ENCODE measurements at regions not wholly inside any gene's neighbourhood (a gene's known extent, or its start where the extent isn't known, plus 50 kb on each side); places are given as distances from the start of the nearest gene placed in this dataset.

- H3K27ac ChIP-seq (ENCODE audit: low read depth, low read length) = no peak overlapping the region
- H3K4me1 ChIP-seq (ENCODE audit: control insufficient read depth, insufficient read depth, low read length) = peaks cover 3% of the 10 kb centered on the region; the same call in 1 of the 2 replicates
- peaks cover 13% of the 10 kb centered on the region for H3K9me3 ChIP-seq (ENCODE audit: control insufficient read depth, insufficient read depth, low read depth, low read length)
- no peaks in the 10 kb centered on the region for H3K27me3 ChIP-seq (ENCODE audit: control insufficient read depth, insufficient read depth, low read length)
- H3K36me3 ChIP-seq (ENCODE audit: control insufficient read depth, insufficient read depth, low read length) = no peaks in the 10 kb centered on the region
- no peak overlapping the region for H3K4me3 ChIP-seq (ENCODE audit: low read depth, low read length)
- H3K9ac ChIP-seq (ENCODE audit: low read length) = no peak overlapping the region
Observed at GRCh38 chr21:38938343-38938742, 132.6 kb downstream of the ETS2 start.

- H3K9me3 ChIP-seq (ENCODE audit: control insufficient read depth, insufficient read depth, low read depth, low read length) = peaks cover 13% of the 10 kb centered on the region
- H3K4me1 ChIP-seq (ENCODE audit: control insufficient read depth, insufficient read depth, low read length) = peaks cover 3% of the 10 kb centered on the region; the same call in 1 of the 2 replicates
- no peak overlapping the region for H3K4me3 ChIP-seq (ENCODE audit: low read depth, low read length)
- H3K27ac ChIP-seq (ENCODE audit: low read depth, low read length) = no peak overlapping the region
- H3K36me3 ChIP-seq (ENCODE audit: control insufficient read depth, insufficient read depth, low read length) = no peaks in the 10 kb centered on the region
- no peaks in the 10 kb centered on the region for H3K27me3 ChIP-seq (ENCODE audit: control insufficient read depth, insufficient read depth, low read length)
- no peak overlapping the region for H3K9ac ChIP-seq (ENCODE audit: low read length)
Observed at GRCh38 chr21:38937844-38938243, 132.1 kb downstream of the ETS2 start.

- Histone ChIP-seq H3K27ac (ENCODE audit: low read depth, low read length) (no peak overlapping the region), H3K9ac (ENCODE audit: low read length) (no peak overlapping the region), H3K4me3 (ENCODE audit: low read depth, low read length) (no peak overlapping the region), H3K27me3 (ENCODE audit: control insufficient read depth, insufficient read depth, low read length) (no peaks in the 10 kb centered on the region), H3K36me3 (ENCODE audit: control insufficient read depth, insufficient read depth, low read length) (no peaks in the 10 kb centered on the region), H3K4me1 (ENCODE audit: control insufficient read depth, insufficient read depth, low read length) (peaks cover 3% of the 10 kb centered on the region; the same call in 1 of the 2 replicates), H3K9me3 (ENCODE audit: control insufficient read depth, insufficient read depth, low read depth, low read length) (peaks cover 10% of the 10 kb centered on the region)
Observed at GRCh38 chr21:38937286-38937790, 131.6 kb downstream of the ETS2 start.

GRCh38 chr21:38936240-38936639, 130.5 kb downstream of the ETS2 start:
- H3K9ac ChIP-seq (ENCODE audit: low read length) = no peak overlapping the region
- peaks cover 3% of the 10 kb centered on the region; the same call in 1 of the 2 replicates for H3K4me1 ChIP-seq (ENCODE audit: control insufficient read depth, insufficient read depth, low read length)
- H3K36me3 ChIP-seq (ENCODE audit: control insufficient read depth, insufficient read depth, low read length) = no peaks in the 10 kb centered on the region
- no peak overlapping the region for H3K4me3 ChIP-seq (ENCODE audit: low read depth, low read length)
- no peaks in the 10 kb centered on the region for H3K27me3 ChIP-seq (ENCODE audit: control insufficient read depth, insufficient read depth, low read length)
- H3K9me3 ChIP-seq (ENCODE audit: control insufficient read depth, insufficient read depth, low read depth, low read length) = peaks cover 2% of the 10 kb centered on the region; the same call in 1 of the 2 replicates
- no peak overlapping the region for H3K27ac ChIP-seq (ENCODE audit: low read depth, low read length)

- Histone ChIP-seq H3K36me3 (ENCODE audit: control insufficient read depth, insufficient read depth, low read length) (no peaks in the 10 kb centered on the region), H3K9me3 (ENCODE audit: control insufficient read depth, insufficient read depth, low read depth, low read length) (peaks cover 17% of the 10 kb centered on the region), H3K27ac (ENCODE audit: low read depth, low read length) (no peak overlapping the region), H3K27me3 (ENCODE audit: control insufficient read depth, insufficient read depth, low read length) (no peaks in the 10 kb centered on the region), H3K9ac (ENCODE audit: low read length) (no peak overlapping the region), H3K4me1 (ENCODE audit: control insufficient read depth, insufficient read depth, low read length) (peaks cover 3% of the 10 kb centered on the region; the same call in 1 of the 2 replicates), H3K4me3 (ENCODE audit: low read depth, low read length) (no peak overlapping the region)
Observed at GRCh38 chr21:38933731-38934130, 128.0 kb downstream of the ETS2 start.

- H3K4me1 ChIP-seq (ENCODE audit: control insufficient read depth, insufficient read depth, low read length) = no peaks in the 10 kb centered on the region
- peaks cover 17% of the 10 kb centered on the region for H3K9me3 ChIP-seq (ENCODE audit: control insufficient read depth, insufficient read depth, low read depth, low read length)
- no peak overlapping the region for H3K9ac ChIP-seq (ENCODE audit: low read length)
- no peaks in the 10 kb centered on the region for H3K36me3 ChIP-seq (ENCODE audit: control insufficient read depth, insufficient read depth, low read length)
- H3K4me3 ChIP-seq (ENCODE audit: low read depth, low read length) = no peak overlapping the region
- no peaks in the 10 kb centered on the region for H3K27me3 ChIP-seq (ENCODE audit: control insufficient read depth, insufficient read depth, low read length)
- H3K27ac ChIP-seq (ENCODE audit: low read depth, low read length) = no peak overlapping the region
Observed at GRCh38 chr21:38931291-38931690, 125.6 kb downstream of the ETS2 start.

- Histone ChIP-seq H3K27ac (ENCODE audit: low read depth, low read length) (no peak overlapping the region), H3K36me3 (ENCODE audit: control insufficient read depth, insufficient read depth, low read length) (no peaks in the 10 kb centered on the region), H3K9me3 (ENCODE audit: control insufficient read depth, insufficient read depth, low read depth, low read length) (peaks cover 17% of the 10 kb centered on the region), H3K4me3 (ENCODE audit: low read depth, low read length) (no peak overlapping the region), H3K4me1 (ENCODE audit: control insufficient read depth, insufficient read depth, low read length) (no peaks in the 10 kb centered on the region), H3K9ac (ENCODE audit: low read length) (no peak overlapping the region), H3K27me3 (ENCODE audit: control insufficient read depth, insufficient read depth, low read length) (no peaks in the 10 kb centered on the region)
Observed at GRCh38 chr21:38930853-38931252, 125.1 kb downstream of the ETS2 start.

- H3K4me1 ChIP-seq (ENCODE audit: control insufficient read depth, insufficient read depth, low read length) = no peaks in the 10 kb centered on the region
- H3K27ac ChIP-seq (ENCODE audit: low read depth, low read length) = no peak overlapping the region
- H3K9me3 ChIP-seq (ENCODE audit: control insufficient read depth, insufficient read depth, low read depth, low read length) = peaks cover 17% of the 10 kb centered on the region
- no peaks in the 10 kb centered on the region for H3K36me3 ChIP-seq (ENCODE audit: control insufficient read depth, insufficient read depth, low read length)
- no peak overlapping the region for H3K9ac ChIP-seq (ENCODE audit: low read length)
- no peaks in the 10 kb centered on the region for H3K27me3 ChIP-seq (ENCODE audit: control insufficient read depth, insufficient read depth, low read length)
- H3K4me3 ChIP-seq (ENCODE audit: low read depth, low read length) = no peak overlapping the region
Observed at GRCh38 chr21:38930066-38930465, 124.3 kb downstream of the ETS2 start.

- Histone ChIP-seq H3K27me3 (ENCODE audit: control insufficient read depth, insufficient read depth, low read length) (no peaks in the 10 kb centered on the region), H3K9ac (ENCODE audit: low read length) (no peak overlapping the region), H3K27ac (ENCODE audit: low read depth, low read length) (no peak overlapping the region)
Observed at GRCh38 chr21:38929652-38930051, 123.9 kb downstream of the ETS2 start.

GRCh38 chr21:38929142-38929541, 123.4 kb downstream of the ETS2 start:
- Histone ChIP-seq H3K4me1 (ENCODE audit: control insufficient read depth, insufficient read depth, low read length) (no peaks in the 10 kb centered on the region), H3K36me3 (ENCODE audit: control insufficient read depth, insufficient read depth, low read length) (no peaks in the 10 kb centered on the region), H3K9me3 (ENCODE audit: control insufficient read depth, insufficient read depth, low read depth, low read length) (peaks cover 15% of the 10 kb centered on the region), H3K27ac (ENCODE audit: low read depth, low read length) (no peak overlapping the region), H3K27me3 (ENCODE audit: control insufficient read depth, insufficient read depth, low read length) (no peaks in the 10 kb centered on the region), H3K9ac (ENCODE audit: low read length) (no peak overlapping the region), H3K4me3 (ENCODE audit: low read depth, low read length) (no peak overlapping the region)

More at GRCh38 chr21:38929652-38930051, 123.9 kb downstream of the ETS2 start:
- Histone ChIP-seq H3K4me3 (ENCODE audit: low read depth, low read length) (no peak overlapping the region), H3K4me1 (ENCODE audit: control insufficient read depth, insufficient read depth, low read length) (no peaks in the 10 kb centered on the region), H3K36me3 (ENCODE audit: control insufficient read depth, insufficient read depth, low read length) (no peaks in the 10 kb centered on the region), H3K9me3 (ENCODE audit: control insufficient read depth, insufficient read depth, low read depth, low read length) (peaks cover 15% of the 10 kb centered on the region)

- Histone ChIP-seq H3K4me3 (ENCODE audit: low read depth, low read length) (no peak overlapping the region), H3K27ac (ENCODE audit: low read depth, low read length) (no peak overlapping the region), H3K4me1 (ENCODE audit: control insufficient read depth, insufficient read depth, low read length) (no peaks in the 10 kb centered on the region), H3K27me3 (ENCODE audit: control insufficient read depth, insufficient read depth, low read length) (no peaks in the 10 kb centered on the region), H3K9me3 (ENCODE audit: control insufficient read depth, insufficient read depth, low read depth, low read length) (peaks cover 15% of the 10 kb centered on the region), H3K9ac (ENCODE audit: low read length) (no peak overlapping the region), H3K36me3 (ENCODE audit: control insufficient read depth, insufficient read depth, low read length) (no peaks in the 10 kb centered on the region)
Observed at GRCh38 chr21:38927776-38928175, 122.0 kb downstream of the ETS2 start.
